ENCODE measurements at regions not wholly inside any gene's neighbourhood (a gene's known extent, or its start where the extent isn't known, plus 50 kb on each side); places are given as distances from the start of the nearest gene placed in this dataset.
"Not testable (repeated sequence)": the region's sequence is repeated elsewhere in the genome, so short reads cannot be mapped to it uniquely, and the experiment has no call there.

DNA sequence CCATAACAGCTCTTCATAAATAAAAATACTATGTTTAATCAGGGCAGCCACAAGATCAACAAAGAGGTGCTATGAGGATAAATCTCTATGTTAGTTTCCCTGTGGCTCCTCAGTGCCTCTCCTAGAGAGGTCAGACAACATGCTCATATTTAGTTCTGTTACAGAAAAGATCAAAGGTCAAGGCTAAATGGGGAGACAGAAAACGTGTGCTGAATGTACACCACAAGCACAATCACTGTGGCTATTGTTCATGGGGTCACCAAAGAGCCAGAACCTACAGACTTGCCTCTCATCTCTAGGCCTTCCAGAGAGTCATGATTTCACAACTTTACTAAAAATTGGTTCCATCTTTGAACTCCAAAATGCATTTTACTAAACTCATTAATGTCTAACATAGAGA, 409.8 kb downstream of the HACE1 start (continued):
- TF ChIP-seq JUN (IDR thresholded peaks at IDR 0.05; ENCODE audit: low read depth, low read length) (no peak), TCF12 (IDR thresholded peaks at IDR 0.05; ENCODE audit: low read depth, low read length) (no peak), BACH1 (IDR thresholded peaks at IDR 0.05; ENCODE audit: low read length) (no peak), RFX5 (IDR thresholded peaks at IDR 0.05; ENCODE audit: borderline replicate concordance, low read depth, low read length) (no peak), POLR2A (IDR thresholded peaks at IDR 0.05; ENCODE audit: control extremely low read depth in 1 of 2, low read depth in 2 of 2, low read length in 2 of 2) (no peak), RXRA (IDR thresholded peaks at IDR 0.05; ENCODE audit: insufficient read depth, low read depth, low read length) (no peak)

DNA sequence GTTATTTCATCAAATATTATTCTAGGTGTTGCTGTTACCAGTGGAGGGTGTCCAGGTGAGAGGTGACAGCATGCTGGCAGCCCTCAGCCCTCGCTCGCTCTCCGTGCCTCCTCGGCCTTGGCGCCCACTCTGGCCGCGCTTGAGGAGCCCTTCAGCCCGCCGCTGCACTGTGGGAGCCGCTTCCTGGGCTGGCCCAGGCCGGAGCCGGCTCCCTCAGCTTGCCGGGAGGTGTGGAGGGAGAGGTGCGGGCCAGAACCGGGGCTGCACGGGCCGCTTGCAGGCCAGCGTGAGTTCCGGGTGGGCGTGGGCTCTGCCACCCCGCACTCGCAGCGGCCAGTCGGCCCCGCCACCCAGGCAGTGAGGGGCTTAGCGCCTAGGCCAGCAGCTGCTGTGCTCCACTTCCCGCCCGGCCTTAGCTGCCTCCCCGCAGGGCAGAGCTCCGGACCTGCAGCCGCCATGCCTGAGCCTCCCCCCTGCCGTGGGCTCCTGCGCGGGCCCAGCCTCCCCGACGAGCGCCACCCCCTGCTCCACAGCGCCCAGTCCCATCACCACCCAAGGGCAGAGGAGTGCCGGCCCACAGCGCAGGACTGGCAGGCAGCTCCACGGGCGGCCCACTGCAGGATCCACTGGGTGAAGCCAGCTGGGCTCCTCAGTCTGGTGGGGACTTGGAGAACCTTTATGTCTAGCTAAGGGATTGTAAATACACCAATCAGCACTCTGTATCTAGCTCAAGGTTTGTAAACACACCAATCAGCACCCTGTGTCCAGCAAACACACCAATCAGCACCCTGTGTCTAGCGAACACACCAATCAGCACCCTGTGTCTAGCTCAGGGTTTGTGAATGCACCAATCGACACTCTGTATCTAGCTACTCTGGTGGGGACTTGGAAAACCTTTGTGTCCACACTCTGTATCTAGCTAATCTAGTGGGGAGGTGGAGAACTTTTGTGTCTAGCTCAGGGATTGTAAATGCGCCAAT, 413.3 kb downstream of the HACE1 start:
- H3K4me2 ChIP-seq (ENCODE audit: insufficient read depth in 1 of 2, low read depth in 2 of 2, low read length in 2 of 2); H2BK20ac ChIP-seq (ENCODE audit: low read length); H3K36me3 ChIP-seq (ENCODE audit: control insufficient read depth in 2 of 4, insufficient read depth in 4 of 4, low read length in 3 of 4); H3K56ac ChIP-seq (replicated peaks; ENCODE audit: insufficient read length, low read depth, low read length); H3K18ac ChIP-seq (ENCODE audit: extremely low read depth, low read length); H3K9ac ChIP-seq (replicated peaks in 1 of 4; ENCODE audit: extremely low read depth in 1 of 4, low read depth in 3 of 4, low read length in 3 of 4); H2BK15ac ChIP-seq (ENCODE audit: low read length); H2BK5ac ChIP-seq (ENCODE audit: low read depth, low read length); H3K4me1 ChIP-seq (replicated peaks in 1 of 4; ENCODE audit: control insufficient read depth in 3 of 4, insufficient read depth in 4 of 4, low read length in 3 of 4); FAIRE-seq; H2BK120ac ChIP-seq (replicated peaks; ENCODE audit: low read depth, low read length); H3K9me3 ChIP-seq (ENCODE audit: insufficient read depth in 2 of 2, low read depth in 1 of 2, low read length in 1 of 2); H2AFZ ChIP-seq (ENCODE audit: low read length); H3K4ac ChIP-seq (replicated peaks; ENCODE audit: insufficient read length, low read depth, low read length); H3K23ac ChIP-seq (ENCODE audit: insufficient read length); H3K79me1 ChIP-seq (ENCODE audit: low read depth, low read length); H4K5ac ChIP-seq (ENCODE audit: insufficient read length, low read depth, low read length); H3K79me2 ChIP-seq (ENCODE audit: control insufficient read depth in 1 of 2, insufficient read depth in 2 of 2, low read length in 2 of 2); H2AK5ac ChIP-seq (ENCODE audit: low read depth, low read length); H3K4me3 ChIP-seq (ENCODE audit: extremely low read depth in 1 of 4, insufficient read depth in 2 of 4, low read depth in 3 of 4, low read length in 4 of 4); H4K8ac ChIP-seq (ENCODE audit: extremely low read depth, insufficient read depth, low read length); H3K27me3 ChIP-seq (replicated peaks in 1 of 4; ENCODE audit: control insufficient read depth in 3 of 4, extremely low read depth in 1 of 4, insufficient read depth in 3 of 4, low read length in 3 of 4); H3K27ac ChIP-seq (ENCODE audit: low read depth, low read length); POLR2A ChIA-PET (ENCODE audit: partially characterized antibody); H3K23me2 ChIP-seq (ENCODE audit: low read depth, low read length); H3K14ac ChIP-seq (ENCODE audit: insufficient read length); H4K20me1 ChIP-seq (replicated peaks in 1 of 2; ENCODE audit: control insufficient read depth in 1 of 2, insufficient read depth in 2 of 2, low read length in 2 of 2); CTCF ChIA-PET (ENCODE audit: partially characterized antibody); DNase-seq (ENCODE audit: low read depth in 1 of 2, low spot score in 2 of 2); H4K91ac ChIP-seq (replicated peaks; ENCODE audit: insufficient read length, low read length); H2BK12ac ChIP-seq (ENCODE audit: low read depth, low read length): not testable (repeated sequence)
- 89% methylated on average over 25 of the region's 45 CpGs; no CpG with 5 or more reads in 1 of the 2 experiments for WGBS, 2 experiments (ENCODE audit: extremely low coverage in 1 of 2, insufficient coverage in 1 of 2, insufficient read length in 1 of 2, insufficient replicate concordance in 2 of 2, low coverage in 1 of 2, low lambda C conversion rate in 2 of 2, missing lambda C conversion rate in 1 of 2)

Measured in H1 (cell line).